ENCODE measurements at regions not wholly inside any gene's neighbourhood (a gene's known extent, or its start where the extent isn't known, plus 50 kb on each side); places are given as distances from the start of the nearest gene placed in this dataset.
A peak's percentile ranks its signal among the peaks of the same experiment; 100 is the strongest.
"Not testable (repeated sequence)": the region's sequence is repeated elsewhere in the genome, so short reads cannot be mapped to it uniquely, and the experiment has no call there.

GRCh38 chr6:27669295-27669623, 196.4 kb upstream of the ZNF184 start:
- H3K4me1 ChIP-seq (ENCODE audit: control insufficient read depth in 1 of 2, insufficient read depth in 2 of 2, low read length in 2 of 2): no peaks in the 10 kb centered on the region
- no peak for ATAC-seq (ENCODE audit: low FRiP score)
- intact Hi-C loops (cut with DNase I): no loop called here
- H3K36me3 ChIP-seq (ENCODE audit: control insufficient read depth in 1 of 2, insufficient read depth in 2 of 2, low read length in 1 of 2): no peaks in the 10 kb centered on the region
- H3K9me3 ChIP-seq (ENCODE audit: control insufficient read depth, low read length): no peaks in the 10 kb centered on the region
- no peak overlapping the region for H3K27ac ChIP-seq (ENCODE audit: low read depth in 1 of 2, low read length in 2 of 2)
- H3K4me3 ChIP-seq (ENCODE audit: low read length in 2 of 2): no peak overlapping the region
- H3K27me3 ChIP-seq (ENCODE audit: control insufficient read depth in 1 of 2, insufficient read depth in 2 of 2, low read length in 1 of 2): no peaks in the 10 kb centered on the region
- 10 to 11% methylated on average over 11 of the region's 11 CpGs for WGBS, 2 donors
- no peak for DNase-seq

DNA sequence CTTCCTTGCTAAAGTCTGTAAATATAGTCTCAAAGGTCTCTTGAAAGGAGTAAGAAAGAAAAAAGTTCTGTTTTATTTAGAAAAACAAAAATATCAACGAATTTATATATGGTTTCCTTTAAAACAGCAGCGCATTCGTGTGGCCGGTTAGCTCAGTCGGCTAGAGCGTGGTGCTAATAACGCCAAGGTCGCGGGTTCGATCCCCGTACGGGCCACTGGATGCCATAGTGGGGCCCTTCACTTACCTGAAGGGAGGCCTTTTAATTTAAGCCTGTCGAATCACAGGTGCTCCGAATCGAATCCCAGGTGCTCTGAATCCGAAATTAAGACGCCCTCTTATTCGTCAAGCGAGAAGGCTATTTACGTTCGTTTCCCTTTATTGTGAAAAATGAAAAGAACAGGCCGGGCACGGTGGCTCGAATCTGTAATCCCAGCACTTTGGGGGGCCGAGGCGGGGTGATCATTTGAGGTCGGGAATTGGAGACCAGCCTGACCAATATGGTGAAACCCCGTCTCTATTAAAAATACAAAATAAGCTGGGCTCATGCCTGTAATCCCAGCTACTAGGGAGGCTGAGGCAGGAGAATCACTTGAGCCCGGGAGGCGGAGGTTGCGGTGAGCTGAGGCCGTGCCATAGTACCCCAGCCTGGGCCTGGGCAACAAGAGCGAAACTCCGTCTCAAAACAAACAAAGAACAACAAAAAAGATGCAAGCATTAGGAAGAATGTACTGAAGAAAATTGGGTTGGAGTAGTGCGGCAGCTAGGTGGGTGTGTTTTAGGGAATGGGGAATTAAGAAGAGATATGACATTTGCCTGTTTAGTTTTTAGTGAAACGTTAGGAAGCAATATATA, 195.8 kb upstream of the ZNF184 start:
- DNase-seq: no peak
- 9% methylated on average over 36 of the region's 36 CpGs for WGBS, 2 donors
- no peaks in the 10 kb centered on the region for H3K27me3 ChIP-seq (ENCODE audit: control insufficient read depth in 1 of 2, insufficient read depth in 2 of 2, low read length in 1 of 2)

DNA sequence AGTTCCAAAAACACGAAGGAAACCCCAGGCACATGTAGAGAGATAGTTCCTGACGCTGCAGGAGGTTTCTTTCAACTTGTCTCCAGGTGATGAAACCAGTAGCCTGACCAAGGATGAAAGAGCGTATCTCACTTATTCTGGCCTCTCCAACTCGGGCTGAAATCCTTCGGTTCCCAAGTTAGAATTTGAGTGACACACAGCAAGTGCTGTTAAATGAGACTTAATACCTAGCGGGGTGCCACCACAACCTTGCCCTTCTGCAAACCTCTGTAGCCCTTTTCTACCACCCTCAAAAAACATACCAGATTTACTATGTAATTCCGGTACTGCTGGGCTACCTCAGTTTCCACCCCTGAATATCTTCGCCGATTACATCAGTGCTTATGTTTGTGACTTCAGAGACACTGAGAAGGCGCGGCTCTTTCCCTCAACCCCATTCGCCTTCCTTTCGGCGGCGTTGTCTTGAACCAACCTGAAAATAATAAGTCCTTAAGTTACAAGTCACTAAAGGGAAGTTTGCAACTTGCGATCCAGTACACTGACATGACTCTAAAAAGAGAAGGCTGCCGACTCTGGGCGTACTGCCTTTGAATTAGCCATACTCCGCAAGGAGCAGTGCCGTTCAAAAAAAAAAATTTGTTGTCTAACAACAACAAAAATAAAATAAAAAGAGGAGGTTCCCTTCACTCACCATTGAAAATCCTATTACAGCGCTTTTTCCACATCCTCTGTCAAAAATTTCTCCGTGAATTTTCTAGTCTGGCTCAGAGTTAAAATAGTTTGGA, 194.9 kb upstream of the ZNF184 start:
- no peaks in the 10 kb centered on the region for H3K36me3 ChIP-seq (ENCODE audit: control insufficient read depth in 1 of 2, insufficient read depth in 2 of 2, low read length in 1 of 2)
- no peak overlapping the region for H3K4me3 ChIP-seq (ENCODE audit: low read length in 2 of 2)
- ATAC-seq (ENCODE audit: low FRiP score) (no peak), DNase-seq (no peak)
- H3K27ac ChIP-seq (ENCODE audit: low read depth in 1 of 2, low read length in 2 of 2): no peak overlapping the region
- intact Hi-C loops (cut with DNase I): no loop called here
- no peaks in the 10 kb centered on the region for H3K9me3 ChIP-seq (ENCODE audit: control insufficient read depth, low read length)
- H3K4me1 ChIP-seq (ENCODE audit: control insufficient read depth in 1 of 2, insufficient read depth in 2 of 2, low read length in 2 of 2): no peaks in the 10 kb centered on the region
- WGBS, 2 donors: 10% methylated on average over 22 of the region's 22 CpGs
- no peaks in the 10 kb centered on the region for H3K27me3 ChIP-seq (ENCODE audit: control insufficient read depth in 1 of 2, insufficient read depth in 2 of 2, low read length in 1 of 2)

More for the DNA sequence above, 195.8 kb upstream of the ZNF184 start:
- Histone ChIP-seq H3K4me3 (ENCODE audit: low read length in 2 of 2) (no peak overlapping the region), H3K27ac (ENCODE audit: low read depth in 1 of 2, low read length in 2 of 2) (no peak overlapping the region), H3K36me3 (ENCODE audit: control insufficient read depth in 1 of 2, insufficient read depth in 2 of 2, low read length in 1 of 2) (no peaks in the 10 kb centered on the region), H3K9me3 (ENCODE audit: control insufficient read depth, low read length) (no peaks in the 10 kb centered on the region), H3K4me1 (ENCODE audit: control insufficient read depth in 1 of 2, insufficient read depth in 2 of 2, low read length in 2 of 2) (no peaks in the 10 kb centered on the region)
- ATAC-seq (ENCODE audit: low FRiP score): peak; percentile 68
- intact Hi-C loops (cut with DNase I): no loop called here

GRCh38 chr6:27667016-27667656, 194.2 kb upstream of the ZNF184 start:
- Histone ChIP-seq H3K9me3 (ENCODE audit: control insufficient read depth, low read length) (no peaks in the 10 kb centered on the region), H3K27ac (ENCODE audit: low read depth in 1 of 2, low read length in 2 of 2) (no peak overlapping the region), H3K4me3 (ENCODE audit: low read length in 2 of 2) (no peak overlapping the region), H3K36me3 (ENCODE audit: control insufficient read depth in 1 of 2, insufficient read depth in 2 of 2, low read length in 1 of 2) (no peaks in the 10 kb centered on the region), H3K4me1 (ENCODE audit: control insufficient read depth in 1 of 2, insufficient read depth in 2 of 2, low read length in 2 of 2) (no peaks in the 10 kb centered on the region), H3K27me3 (ENCODE audit: control insufficient read depth in 1 of 2, insufficient read depth in 2 of 2, low read length in 1 of 2) (no peaks in the 10 kb centered on the region)
- ATAC-seq (ENCODE audit: low FRiP score): no peak
- intact Hi-C loops (cut with DNase I): no loop called here
- WGBS, 2 donors: 8 to 13% methylated on average over 14 of the region's 14 CpGs
- DNase-seq: no peak

DNA sequence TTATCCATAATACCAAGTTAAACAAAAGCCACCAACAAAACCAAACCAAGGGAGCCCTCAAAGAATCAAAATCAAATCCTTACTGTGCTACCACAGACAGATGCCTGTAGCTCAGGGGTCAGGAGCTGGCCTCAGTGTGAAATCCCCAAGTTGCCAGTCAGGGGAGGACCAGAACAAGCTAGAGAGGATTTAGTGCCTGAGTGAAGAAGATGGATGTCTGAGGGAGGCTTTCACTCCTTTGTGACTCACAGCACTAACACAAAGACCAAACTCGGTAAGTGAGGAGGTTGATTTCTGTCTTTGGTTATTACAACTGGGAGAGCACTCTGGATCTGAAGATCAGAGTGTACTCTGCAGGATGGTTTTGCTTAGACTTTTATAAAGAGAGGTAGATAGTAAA, 189.9 kb upstream of the ZNF184 start:
- WGBS, 2 donors: 6 to 9% methylated on average over 1 of the region's 1 CpG
- Histone ChIP-seq H3K4me3 (ENCODE audit: low read length in 2 of 2) (no peak overlapping the region), H3K9me3 (ENCODE audit: control insufficient read depth, low read length) (no peaks in the 10 kb centered on the region), H3K27me3 (ENCODE audit: control insufficient read depth in 1 of 2, insufficient read depth in 2 of 2, low read length in 1 of 2) (peaks cover 0 to 1% of the 10 kb centered on the region in 2 donors), H3K36me3 (ENCODE audit: control insufficient read depth in 1 of 2, insufficient read depth in 2 of 2, low read length in 1 of 2) (no peaks in the 10 kb centered on the region), H3K27ac (ENCODE audit: low read depth in 1 of 2, low read length in 2 of 2) (no peak overlapping the region), H3K4me1 (ENCODE audit: control insufficient read depth in 1 of 2, insufficient read depth in 2 of 2, low read length in 2 of 2) (no peaks in the 10 kb centered on the region)
- DNase-seq (no peak), ATAC-seq (ENCODE audit: low FRiP score) (no peak)
- intact Hi-C loops (cut with DNase I): no loop called here

DNA sequence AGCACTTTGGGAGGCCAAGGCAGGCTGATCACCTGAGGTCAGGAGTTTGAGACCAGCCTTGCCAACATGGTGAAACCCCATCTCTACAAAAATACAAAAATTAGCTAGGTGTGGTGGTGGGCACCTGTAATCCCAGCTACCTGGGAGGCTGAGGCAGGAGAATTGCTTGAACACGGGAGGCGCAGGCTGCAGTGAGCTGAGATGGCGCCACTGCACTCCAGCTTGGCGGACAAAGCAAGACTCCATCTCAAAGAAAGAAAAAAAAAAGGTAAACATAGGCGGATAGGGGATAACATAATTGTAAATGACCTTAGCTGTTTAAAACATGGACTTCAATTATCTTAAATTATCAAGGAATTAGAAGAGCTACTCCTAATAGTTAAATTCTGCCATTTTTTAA, 189.3 kb upstream of the ZNF184 start:
- intact Hi-C loops (cut with DNase I); DNase-seq; ATAC-seq (ENCODE audit: low FRiP score); H3K9me3 ChIP-seq (ENCODE audit: control insufficient read depth, low read length); H3K27me3 ChIP-seq (ENCODE audit: control insufficient read depth in 1 of 2, insufficient read depth in 2 of 2, low read length in 1 of 2); H3K27ac ChIP-seq (ENCODE audit: low read depth in 1 of 2, low read length in 2 of 2); H3K36me3 ChIP-seq (ENCODE audit: control insufficient read depth in 1 of 2, insufficient read depth in 2 of 2, low read length in 1 of 2); H3K4me1 ChIP-seq (ENCODE audit: control insufficient read depth in 1 of 2, insufficient read depth in 2 of 2, low read length in 2 of 2); H3K4me3 ChIP-seq (ENCODE audit: low read length in 2 of 2): not testable (repeated sequence)
- 87 to 88% methylated on average over 5 of the region's 5 CpGs for WGBS, 2 donors

DNA sequence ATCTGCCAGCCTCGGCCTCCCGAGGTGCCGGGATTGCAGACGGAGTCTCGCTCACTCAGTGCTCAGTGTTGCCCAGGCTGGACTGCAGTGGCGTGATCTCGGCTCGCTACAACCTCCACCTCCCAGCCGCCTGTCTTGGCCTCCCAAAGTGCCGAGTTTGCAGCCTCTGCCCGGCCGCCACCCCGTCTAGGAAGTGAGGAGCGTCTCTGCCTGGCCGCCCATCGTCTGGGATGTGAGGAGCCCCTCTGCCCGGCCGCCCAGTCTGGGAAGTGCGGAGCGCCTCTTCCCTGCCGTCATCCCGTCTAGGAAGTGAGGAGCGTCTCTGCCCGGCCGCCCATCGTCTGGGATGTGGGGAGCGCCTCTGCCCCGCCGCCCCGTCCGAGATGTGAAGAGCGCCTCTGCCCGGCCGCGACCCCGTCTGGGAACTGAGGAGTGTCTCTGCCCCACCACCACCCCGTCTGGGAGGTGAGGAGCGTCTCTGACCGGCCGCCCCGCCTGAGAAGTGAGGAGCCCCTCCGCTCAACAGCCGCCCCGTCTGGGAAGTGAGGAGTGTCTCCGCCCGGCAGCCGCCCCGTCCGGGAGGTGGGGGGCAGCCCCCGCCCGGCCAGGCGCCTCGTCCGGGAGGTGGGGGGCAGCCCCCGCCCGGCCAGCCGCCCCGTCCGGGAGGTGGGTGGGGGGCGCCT, 180.4 kb upstream of the ZNF184 start:
- H3K4me1 ChIP-seq (ENCODE audit: control insufficient read depth in 1 of 2, insufficient read depth in 2 of 2, low read length in 2 of 2); H3K27ac ChIP-seq (ENCODE audit: low read depth in 1 of 2, low read length in 2 of 2); ATAC-seq (ENCODE audit: low FRiP score); H3K4me3 ChIP-seq (ENCODE audit: low read length in 2 of 2); H3K27me3 ChIP-seq (ENCODE audit: control insufficient read depth in 1 of 2, insufficient read depth in 2 of 2, low read length in 1 of 2); H3K9me3 ChIP-seq (ENCODE audit: control insufficient read depth, low read length); intact Hi-C loops (cut with DNase I); DNase-seq; H3K36me3 ChIP-seq (ENCODE audit: control insufficient read depth in 1 of 2, insufficient read depth in 2 of 2, low read length in 1 of 2): not testable (repeated sequence)
- 30 to 45% methylated on average over 31 to 60 of the region's 60 CpGs for WGBS, 2 donors

DNA sequence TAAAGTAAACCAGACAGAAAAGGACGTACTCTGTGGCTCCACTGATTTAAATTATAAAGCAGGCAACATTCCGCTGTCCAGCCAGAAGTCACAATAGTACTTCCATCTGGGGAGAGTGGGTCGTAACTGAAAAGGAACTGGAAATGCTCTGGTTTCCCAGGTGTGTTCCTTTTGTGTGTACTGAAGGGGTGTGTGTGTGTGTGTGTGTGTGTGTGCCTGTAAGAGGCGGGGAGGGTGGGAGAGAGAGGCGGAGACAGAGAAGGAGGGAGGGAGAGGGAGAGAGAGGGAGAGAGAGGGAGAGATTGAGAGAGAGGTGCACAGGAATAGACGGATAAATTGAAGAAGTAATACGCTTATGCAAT, 178.4 kb upstream of the ZNF184 start:
- H3K9me3 ChIP-seq (ENCODE audit: control insufficient read depth, low read length): no peaks in the 10 kb centered on the region
- H3K36me3 ChIP-seq (ENCODE audit: control insufficient read depth in 1 of 2, insufficient read depth in 2 of 2, low read length in 1 of 2): no peaks in the 10 kb centered on the region
- no peaks in the 10 kb centered on the region for H3K27me3 ChIP-seq (ENCODE audit: control insufficient read depth in 1 of 2, insufficient read depth in 2 of 2, low read length in 1 of 2)
- 15 to 16% methylated on average over 5 to 7 of the region's 7 CpGs for WGBS, 2 donors
- DNase-seq (no peak), ATAC-seq (ENCODE audit: low FRiP score) (no peak)
- intact Hi-C loops (cut with DNase I): no loop called here
- no peak overlapping the region for H3K27ac ChIP-seq (ENCODE audit: low read depth in 1 of 2, low read length in 2 of 2)
- no peak overlapping the region for H3K4me3 ChIP-seq (ENCODE audit: low read length in 2 of 2)
- no peaks in the 10 kb centered on the region for H3K4me1 ChIP-seq (ENCODE audit: control insufficient read depth in 1 of 2, insufficient read depth in 2 of 2, low read length in 2 of 2)
